K562 (cell line): ENCODE measurements at regions not wholly inside any gene's neighbourhood (a gene's known extent, or its start where the extent isn't known, plus 50 kb on each side); places are given as distances from the start of the nearest gene placed in this dataset.

Experiments
- ATAC-seq: fragments of 200-7000 bp; cut with Tn5 transposase; 3 replicates; pipeline ENCODE4 v1.9.1; 2020; ENCODE audit warnings: moderate library complexity
- BruUV-seq: library from RNA; stranded (reverse); fragments of 400-500 nt; replicated peaks from 2 replicates; lab custom pipeline; 2021; lab: Mats Ljungman, UMichigan
- CTCF ChIA-PET: fragments of 300-600 bp; formaldehyde crosslinking; extraction: SDS; loops from one replicate; lab custom pipeline; 2021; ENCODE audit warnings: low intra/inter-chr PET ratio; lab: Yijun Ruan, JAX
- POLR2A ChIA-PET: fragments of 300-600, 350-650 bp; sonication (Branson Sonifier 250); formaldehyde crosslinking; extraction: SDS; loops from one replicate; lab custom pipeline; 2021; ENCODE audit warnings: antibody characterized with exemption, inconsistent platforms; lab: Yijun Ruan, JAX
- DNase-seq, 4 experiments: peaks; one replicate each; pipeline versions ENCODE4 v3.0.0 to v3.0.0-alpha.2; 2011 to 2018; ENCODE audit warnings: low spot score in 3 of 4, mixed read lengths in 3 of 4; ENCODE audit errors: extremely low read depth in 1 of 4
- FAIRE-seq: peaks from 2 replicates; lab custom pipeline; 2011; peaks lifted over from hg19 to GRCh38; lab: Jason Lieb, UNC
- H2AFZ ChIP-seq: 2 replicates; pipeline ENCODE4 v1.6.0; 2011; ENCODE audit warnings: low read depth, low read length, control low read depth, inconsistent platforms
- H3K27ac ChIP-seq: fragments of 200-600 bp; 3 replicates; pipeline ENCODE4 v1.8.0; 2011; ENCODE audit warnings: low read depth, mild to moderate bottlenecking, control low read depth, inconsistent platforms, low read length, moderate library complexity, mixed read lengths; ENCODE audit errors: extremely low read depth
- H3K27me3 ChIP-seq, 2 experiments: fragments of 300-600 bp in 1 of 2; 2 replicates in 1 of 2; 3 replicates in 1 of 2; pipeline versions ENCODE4 v1.6.0 to v1.8.0; 2011; ENCODE audit warnings: inconsistent platforms in 2 of 2, low read length in 2 of 2, mild to moderate bottlenecking in 1 of 2, mixed read lengths in 1 of 2, moderate library complexity in 1 of 2; ENCODE audit not compliant: control insufficient read depth in 2 of 2, insufficient read depth in 2 of 2
- H3K36me3 ChIP-seq: fragments of 300-600 bp; 3 replicates; pipeline ENCODE4 v1.8.0; 2011; ENCODE audit warnings: mild to moderate bottlenecking, low read length, inconsistent platforms; ENCODE audit not compliant: control insufficient read depth, insufficient read depth
- H3K4me1 ChIP-seq, 2 experiments: fragments of 200-600 bp in 1 of 2; replicated peaks in 1 of 2; 2 replicates in 1 of 2; 3 replicates in 1 of 2; pipeline versions ENCODE4 v1.5.1 to v1.8.0; 2011; ENCODE audit warnings: inconsistent platforms in 2 of 2, low read length in 2 of 2, mild to moderate bottlenecking in 1 of 2, mixed read lengths in 1 of 2, moderate library complexity in 1 of 2; ENCODE audit not compliant: control insufficient read depth in 2 of 2, insufficient read depth in 2 of 2
- H3K4me2 ChIP-seq: 2 replicates; pipeline ENCODE4 v1.6.1; 2011; ENCODE audit warnings: low read length, control low read depth, inconsistent platforms, mixed read lengths; ENCODE audit not compliant: insufficient read depth
- H3K4me3 ChIP-seq: fragments of 200-600 bp; sonication (generic), shearing (Covaris generic); 2 replicates; pipeline ENCODE4 v1.5.1; 2016; ENCODE audit warnings: control low read depth, inconsistent platforms
- H3K79me2 ChIP-seq: fragments of 200-600 bp; 3 replicates; pipeline ENCODE4 v1.8.0; 2011; ENCODE audit warnings: low read length, inconsistent platforms; ENCODE audit not compliant: control insufficient read depth, insufficient read depth
- H3K9ac ChIP-seq, 2 experiments: 2 replicates each; pipeline versions ENCODE4 v1.6.0 to v1.6.1; 2011; ENCODE audit warnings: low read depth in 2 of 2, low read length in 2 of 2, control low read depth in 1 of 2, inconsistent platforms in 1 of 2, mild to moderate bottlenecking in 1 of 2, mixed read lengths in 1 of 2; ENCODE audit not compliant: insufficient read depth in 1 of 2
- H3K9me1 ChIP-seq: one replicate; pipeline ENCODE4 v1.6.0; 2011; ENCODE audit warnings: inconsistent platforms, mild to moderate bottlenecking, low read length, moderate library complexity; ENCODE audit not compliant: control insufficient read depth, insufficient read depth
- H3K9me3 ChIP-seq: replicated peaks from 2 replicates; pipeline ENCODE4 v1.5.1; 2011; ENCODE audit warnings: low read depth, low read length, inconsistent platforms; ENCODE audit not compliant: control insufficient read depth, insufficient read depth
- H4K20me1 ChIP-seq: replicated peaks from 2 replicates; pipeline ENCODE4 v1.6.1; 2011; ENCODE audit warnings: low read length, inconsistent platforms, mixed read lengths; ENCODE audit not compliant: control insufficient read depth, insufficient read depth
- CCAR2 ChIP-seq: fragments of 200-400 bp; formaldehyde crosslinking; IDR thresholded peaks from 2 replicates; pipeline ENCODE4 v1.6.1; 2017; ENCODE audit warnings: mild to moderate bottlenecking, low read depth, low read length
- CHD2 ChIP-seq: IDR thresholded peaks from 2 replicates; pipeline ENCODE4 v1.6.1; 2011; ENCODE audit warnings: low read depth, low read length
- CREB3 ChIP-seq: fragments of 450-650 bp; conservative IDR thresholded peaks from 2 replicates; pipeline ENCODE4 v1.6.1; 2016; ENCODE audit warnings: missing genetic modification characterization, low read depth, mild to moderate bottlenecking, missing compliant biosample characterization, moderate library complexity
- CXXC5 ChIP-seq: fragments of 250-450 bp; sonication (Bioruptor Pico); IDR thresholded peaks from 2 replicates; pipeline ENCODE4 v1.8.0; 2022; ENCODE audit warnings: inconsistent platforms, mild to moderate bottlenecking, moderate library complexity
- DPF2 ChIP-seq: fragments of 450-650 bp; IDR thresholded peaks from 2 replicates; pipeline ENCODE4 v1.6.1; 2016
- E2F4 ChIP-seq: sonication (generic); formaldehyde crosslinking; IDR thresholded peaks from 2 replicates; pipeline ENCODE4 v1.8.0; 2022; ENCODE audit warnings: mild to moderate bottlenecking, low read depth, missing genetic modification reagents
- FUS ChIP-seq: fragments of 200-400 bp; formaldehyde crosslinking; optimal IDR thresholded peaks from 2 replicates; pipeline ENCODE3; 2017; ENCODE audit warnings: low read depth, low read length
- GATA2 ChIP-seq: sonication (generic); formaldehyde crosslinking; IDR thresholded peaks from 2 replicates; pipeline ENCODE4 v1.4.0; 2020; ENCODE audit warnings: mild to moderate bottlenecking, missing genetic modification reagents
- GTF2A2 ChIP-seq: IDR thresholded peaks from 2 replicates; pipeline ENCODE4 v1.6.1; 2016; ENCODE audit warnings: mild to moderate bottlenecking, missing genetic modification characterization, missing compliant biosample characterization
- HEY1 ChIP-seq: fragments of 250-450 bp; sonication (Bioruptor Pico); IDR thresholded peaks from 2 replicates; pipeline ENCODE4 v1.5.0; 2020; ENCODE audit warnings: mild to moderate bottlenecking, moderate library complexity, borderline replicate concordance
- LCOR ChIP-seq: sonication (generic); formaldehyde crosslinking; IDR thresholded peaks from 2 replicates; pipeline ENCODE4 v1.8.0; 2022; ENCODE audit warnings: mild to moderate bottlenecking, missing genetic modification reagents
- MBD2 ChIP-seq: sonication (generic); IDR thresholded peaks from 2 replicates; pipeline ENCODE4 v1.6.1; 2016; ENCODE audit warnings: low read depth, borderline replicate concordance
- MCM3 ChIP-seq: fragments of 450-650 bp; IDR thresholded peaks from 2 replicates; pipeline ENCODE4 v1.6.1; 2016
- NCOA1 ChIP-seq: fragments of 450-650 bp; IDR thresholded peaks from 2 replicates; pipeline ENCODE4 v1.6.1; 2016; ENCODE audit warnings: low read depth
- POLR2A ChIP-seq: fragments of 450-650 bp; conservative IDR thresholded peaks from 2 replicates; pipeline ENCODE4 v1.6.1; 2016
- TEAD4 ChIP-seq, 2 experiments: sonication (generic) in 1 of 2; formaldehyde crosslinking in 1 of 2; IDR thresholded peaks; 2 replicates each; pipeline versions ENCODE4 v1.6.1 to v1.8.0; 2012 to 2022; ENCODE audit warnings: borderline replicate concordance in 1 of 2, inconsistent platforms in 1 of 2, low read length in 1 of 2, mild to moderate bottlenecking in 1 of 2, missing genetic modification reagents in 1 of 2
- ZNF280A ChIP-seq: fragments of 450-650 bp; IDR thresholded peaks from 2 replicates; pipeline ENCODE4 v1.6.1; 2018; ENCODE audit warnings: mild to moderate bottlenecking, low read depth; ENCODE audit not compliant: partially characterized antibody
- ZNF311 ChIP-seq: fragments of 250-450 bp; sonication (Bioruptor Pico); IDR thresholded peaks from 2 replicates; pipeline ENCODE4 v1.4.0; 2020; ENCODE audit warnings: mild to moderate bottlenecking, moderate library complexity
- WGBS: fragments of 100-300 bp; shearing (Covaris generic); methylation state at CpG from one replicate; pipeline ENCODE4 v1.1.6; 2016; ENCODE audit warnings: low coverage, mixed read lengths; ENCODE audit not compliant: insufficient coverage; ENCODE audit errors: missing lambda C conversion rate; 5-methylcytosine and 5-hydroxymethylcytosine counted together
- in situ Hi-C: fragments of 300-500 bp; cut with MboI; formaldehyde crosslinking; loops from 4 replicates; pipeline ENCODE4 v1.15.0; 2018; ENCODE audit warnings: inconsistent platforms, mixed read lengths
- intact Hi-C: fragments of 100-400 bp; cut with micrococcal nuclease; formaldehyde crosslinking; loops from 2 replicates; pipeline ENCODE4 v1.14.2; 2022

GRCh38 chr7:81598951-81599350 is 170.9 kb downstream of the HGF start:
- no peaks in the 10 kb centered on the region for H3K9me1 ChIP-seq
- ChIA-PET CTCF (no interaction called here), POLR2A (no interaction called here)
- no peak for DNase-seq
- H3K36me3 ChIP-seq: no peaks in the 10 kb centered on the region
- no peak overlapping the region for H3K4me3 ChIP-seq
- H3K27me3 ChIP-seq: no peaks in the 10 kb centered on the region
- intact Hi-C loops: no loop called here
- no peak overlapping the region for H2AFZ ChIP-seq
- H3K4me1 ChIP-seq: no peaks in the 10 kb centered on the region
- in situ Hi-C loops: no loop called here
- BruUV-seq: no TSS peak
- WGBS: 0% methylated on average over 1 of the region's 1 CpG
- H3K4me2 ChIP-seq: no peak overlapping the region
- no peaks in the 10 kb centered on the region for H3K79me2 ChIP-seq
- no peak for TF ChIP-seq CCAR2
- no peak for TF ChIP-seq POLR2A
- no peak for TF ChIP-seq E2F4 (CRISPR knock-in tag)
- TF ChIP-seq DPF2: no peak
- TF ChIP-seq HEY1 (CRISPR knock-in tag): no peak
- TF ChIP-seq CREB3 (tag): no peak
- TF ChIP-seq FUS: no peak
- TF ChIP-seq MCM3: no peak
- no peak for TF ChIP-seq CXXC5 (CRISPR knock-in tag)
- no peak for TF ChIP-seq TEAD4 (IDR thresholded peaks at IDR 0.05; ENCODE audit: low read length)
- no peak for TF ChIP-seq TEAD4 (CRISPR knock-in tag; IDR thresholded peaks at IDR 0.05; ENCODE audit: borderline replicate concordance)
- TF ChIP-seq NCOA1: no peak
- TF ChIP-seq CHD2: no peak
- no peak for TF ChIP-seq ZNF311
- TF ChIP-seq ZNF280A: no peak
- no peak for TF ChIP-seq LCOR
- TF ChIP-seq GTF2A2 (tag): no peak
- no peak for TF ChIP-seq MBD2
- TF ChIP-seq GATA2 (CRISPR knock-in tag): no peak
- no peak for ATAC-seq
- no peak overlapping the region for H3K9ac ChIP-seq
- no peaks in the 10 kb centered on the region for H4K20me1 ChIP-seq
- FAIRE-seq: no peak
- no peaks in the 10 kb centered on the region; the same call in none of the 2 replicates for H3K9me3 ChIP-seq
- H3K27ac ChIP-seq: no peak overlapping the region
